Astrocyte of the cerebellum (primary cell): ENCODE measurements at regions not wholly inside any gene's neighbourhood (a gene's known extent, or its start where the extent isn't known, plus 50 kb on each side); places are given as distances from the start of the nearest gene placed in this dataset.

ENCODE experiments used
- DNase-seq: peaks from one replicate; pipeline ENCODE4 v3.0.0-alpha.2; 2011; ENCODE audit warnings: low read depth
- H3K4me3 ChIP-seq: 2 replicates; pipeline ENCODE4 v1.5.1; 2011; ENCODE audit warnings: mild to moderate bottlenecking, low read depth, low read length, moderate library complexity
- in situ Hi-C: cut with HindIII; loops from 2 replicates; pipeline ENCODE4 v1.10.0; 2017; ENCODE audit warnings: low sequenced_read_pairs
- TF ChIP-seq, protein P1 (sequence below): IDR thresholded peaks from 2 replicates; pipeline ENCODE4 v1.5.1; 2012; ENCODE audit warnings: low read length, low read depth, moderate library complexity, mild to moderate bottlenecking; ENCODE audit errors: missing control alignments

DNA sequence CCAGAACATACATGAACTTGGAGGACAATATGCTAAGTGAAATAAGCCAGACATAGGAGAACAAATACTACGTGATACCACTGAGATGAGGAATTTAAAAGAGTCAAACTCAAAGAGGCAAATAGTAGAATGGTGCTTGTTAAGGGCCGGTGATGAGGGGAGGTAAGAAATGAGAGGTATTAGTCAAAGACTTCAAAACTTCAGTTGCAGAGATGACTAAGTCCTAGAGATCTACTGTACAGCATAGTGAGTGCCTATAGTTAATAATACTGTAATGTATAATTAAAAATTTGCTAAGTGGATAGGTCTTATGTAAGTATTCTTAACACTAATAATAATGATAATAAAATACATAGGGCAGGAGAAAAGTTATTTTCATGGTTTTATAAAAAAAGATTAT lies 126.9 kb upstream of the VEGFC start:
- H3K4me3 ChIP-seq, result no peak overlapping the region
- no peak for DNase-seq
- in situ Hi-C loops, result no loop called here
- TF ChIP-seq, protein P1, sequence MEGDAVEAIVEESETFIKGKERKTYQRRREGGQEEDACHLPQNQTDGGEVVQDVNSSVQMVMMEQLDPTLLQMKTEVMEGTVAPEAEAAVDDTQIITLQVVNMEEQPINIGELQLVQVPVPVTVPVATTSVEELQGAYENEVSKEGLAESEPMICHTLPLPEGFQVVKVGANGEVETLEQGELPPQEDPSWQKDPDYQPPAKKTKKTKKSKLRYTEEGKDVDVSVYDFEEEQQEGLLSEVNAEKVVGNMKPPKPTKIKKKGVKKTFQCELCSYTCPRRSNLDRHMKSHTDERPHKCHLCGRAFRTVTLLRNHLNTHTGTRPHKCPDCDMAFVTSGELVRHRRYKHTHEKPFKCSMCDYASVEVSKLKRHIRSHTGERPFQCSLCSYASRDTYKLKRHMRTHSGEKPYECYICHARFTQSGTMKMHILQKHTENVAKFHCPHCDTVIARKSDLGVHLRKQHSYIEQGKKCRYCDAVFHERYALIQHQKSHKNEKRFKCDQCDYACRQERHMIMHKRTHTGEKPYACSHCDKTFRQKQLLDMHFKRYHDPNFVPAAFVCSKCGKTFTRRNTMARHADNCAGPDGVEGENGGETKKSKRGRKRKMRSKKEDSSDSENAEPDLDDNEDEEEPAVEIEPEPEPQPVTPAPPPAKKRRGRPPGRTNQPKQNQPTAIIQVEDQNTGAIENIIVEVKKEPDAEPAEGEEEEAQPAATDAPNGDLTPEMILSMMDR, result no peak

DNA sequence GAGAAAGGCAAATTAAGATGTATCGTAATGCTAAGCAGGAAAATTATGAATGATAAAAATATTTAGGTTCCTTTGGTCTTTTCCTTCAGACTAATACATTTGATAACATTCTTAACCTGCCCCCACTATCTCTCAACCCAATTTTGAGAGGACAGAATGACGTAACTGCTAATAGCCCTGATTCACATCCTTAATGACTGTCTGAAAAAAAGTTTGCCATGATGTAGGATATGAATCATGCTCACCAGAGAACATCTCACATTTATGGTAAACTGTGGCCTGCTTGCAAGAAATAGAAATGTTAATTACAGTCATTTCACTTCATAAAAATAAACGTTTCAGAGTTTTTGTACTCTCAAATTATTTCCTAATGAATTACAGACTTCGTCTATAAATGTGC lies 128.0 kb upstream of the VEGFC start:
- TF ChIP-seq, protein P1, result no peak
- no peak for DNase-seq

DNA sequence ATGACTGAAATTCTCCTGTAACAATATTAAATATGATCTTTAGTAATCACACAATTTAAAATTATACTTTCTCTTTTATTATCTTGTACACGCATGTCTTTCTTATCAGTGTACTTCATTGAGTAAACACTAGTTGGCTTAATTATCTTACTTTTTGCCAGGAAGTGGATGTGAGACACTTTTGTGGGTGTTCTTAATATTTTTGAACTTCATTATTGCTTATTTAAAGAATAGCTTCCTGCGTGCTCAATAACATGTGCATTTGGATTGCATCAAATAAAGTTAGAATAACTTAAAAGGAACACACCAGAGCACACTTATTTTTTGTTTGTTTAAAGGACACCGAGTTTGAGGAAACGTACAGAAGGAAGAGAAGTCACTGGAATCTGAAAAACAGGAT lies 128.5 kb upstream of the VEGFC start:
- DNase-seq, result no peak
- no peak overlapping the region for H3K4me3 ChIP-seq
- in situ Hi-C loops, result no loop called here
- TF ChIP-seq, protein P1, result no peak

More for the DNA sequence above, 128.0 kb upstream of the VEGFC start:
- H3K4me3 ChIP-seq, result no peak overlapping the region
- in situ Hi-C loops, result no loop called here

DNA sequence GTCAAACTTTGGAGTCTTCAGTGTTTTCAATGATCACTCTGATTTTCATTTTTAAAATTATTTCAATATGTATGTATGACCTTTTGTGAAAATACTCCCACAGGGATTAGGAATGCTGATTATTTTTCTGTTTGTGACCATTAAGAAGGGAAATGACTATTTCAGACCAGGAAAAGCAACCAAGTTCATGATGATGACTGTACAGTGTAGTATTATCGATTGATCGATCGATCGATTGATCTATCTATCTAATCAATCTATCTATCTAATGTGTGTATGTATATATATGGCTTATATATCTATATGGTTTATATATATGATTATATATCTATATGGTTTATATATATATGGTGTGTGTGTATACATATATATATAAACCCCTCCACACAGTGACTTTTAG lies 131.5 kb upstream of the VEGFC start:
- no peak for DNase-seq
- in situ Hi-C loops, result no loop called here
- TF ChIP-seq, protein P1, result no peak
- H3K4me3 ChIP-seq, result no peak overlapping the region

DNA sequence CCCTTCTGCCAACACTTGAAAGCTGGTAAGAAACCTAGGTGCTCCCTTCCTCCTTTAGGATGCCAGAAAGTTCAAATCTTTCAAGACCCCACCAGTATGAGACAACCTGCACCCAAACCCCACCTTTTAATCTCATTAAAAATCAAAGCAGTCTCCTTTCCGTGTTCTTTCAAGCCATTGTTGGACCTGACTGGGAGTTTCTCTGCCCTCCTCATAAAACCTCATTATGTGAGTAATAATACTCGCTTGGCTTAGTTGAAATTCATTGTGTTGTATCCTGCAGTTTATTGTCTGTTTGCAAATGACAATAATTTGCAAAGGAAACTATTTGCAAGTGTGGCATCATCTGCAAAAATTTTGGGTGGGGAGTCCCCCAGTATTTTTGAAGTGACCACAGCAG lies 133.2 kb upstream of the VEGFC start:
- in situ Hi-C loops, result no loop called here

DNA sequence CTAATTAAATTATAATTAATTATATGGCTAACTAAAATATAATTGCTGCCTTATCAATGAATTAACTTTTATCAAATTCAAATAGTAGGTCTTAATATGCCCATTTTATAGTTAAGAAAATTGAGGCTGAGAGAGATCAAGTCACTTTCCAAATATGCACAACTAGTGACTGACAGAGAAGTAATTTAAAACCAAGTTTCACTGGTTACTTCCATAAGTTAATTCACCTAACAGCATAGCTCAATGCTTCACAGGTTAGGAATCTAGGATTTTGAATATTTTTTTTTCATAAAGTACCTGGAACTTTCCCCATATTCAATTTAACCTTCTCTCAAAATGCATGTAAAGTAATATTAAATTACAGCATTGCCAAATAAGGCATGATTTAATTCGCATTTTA lies 134.4 kb upstream of the VEGFC start:
- DNase-seq, result no peak
- TF ChIP-seq, protein P1, result no peak
- no peak overlapping the region for H3K4me3 ChIP-seq
- in situ Hi-C loops, result no loop called here

More for the DNA sequence above, 133.2 kb upstream of the VEGFC start:
- TF ChIP-seq, protein P1, result no peak
- H3K4me3 ChIP-seq, result no peak overlapping the region
- DNase-seq, result no peak

DNA sequence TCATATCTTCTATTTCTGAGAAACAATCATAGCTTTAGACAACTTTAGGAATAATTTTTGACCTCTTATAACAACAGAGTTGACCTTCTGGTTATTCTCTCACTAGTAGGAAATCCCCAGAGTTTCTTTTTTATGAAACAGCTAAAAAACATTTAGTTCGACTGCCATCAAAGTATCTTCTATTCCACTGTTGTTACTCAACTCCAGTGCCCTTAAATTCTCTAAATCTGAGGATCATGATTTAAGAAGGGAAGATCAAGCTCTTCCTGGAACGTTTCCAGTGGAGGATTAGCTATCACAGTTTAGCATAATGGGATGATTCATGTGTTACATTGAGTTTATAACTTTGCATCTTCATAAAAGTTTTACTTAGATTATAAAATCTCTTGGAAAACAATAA lies 134.9 kb upstream of the VEGFC start:
- TF ChIP-seq, protein P1, result no peak
- in situ Hi-C loops, result no loop called here
- peak; percentile 19 for DNase-seq

More for the DNA sequence above, 134.9 kb upstream of the VEGFC start:
- no peak overlapping the region for H3K4me3 ChIP-seq
